ENCODE measurements at regions not wholly inside any gene's neighbourhood (a gene's known extent, or its start where the extent isn't known, plus 50 kb on each side); places are given as distances from the start of the nearest gene placed in this dataset.

DNA sequence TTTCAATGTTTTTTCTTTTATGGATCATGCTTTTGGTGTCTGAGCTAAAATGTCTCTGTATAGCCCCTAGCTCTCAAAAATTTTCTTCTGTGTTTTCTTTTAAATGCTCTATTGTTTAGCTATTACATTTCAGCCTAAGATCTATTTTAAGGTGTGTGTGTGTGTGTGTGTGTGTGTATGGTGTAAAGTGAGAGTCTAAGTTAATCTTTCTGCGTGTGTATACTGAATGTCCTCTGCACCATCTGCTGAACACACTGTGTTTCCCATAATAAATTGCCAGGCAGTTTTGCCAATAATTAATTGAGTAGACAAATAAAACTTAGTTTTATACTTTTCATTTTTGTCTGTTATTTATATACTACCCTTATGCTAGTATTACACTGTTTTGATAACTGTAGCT lies 2096.3 kb upstream of the C9orf72 start:
- TF ChIP-seq RAD21 (IDR thresholded peaks at IDR 0.05; ENCODE audit: low read length) (no peak), CTCF (conservative IDR thresholded peaks at IDR 0.05; ENCODE audit: low read depth, low read length) (no peak), SMC3 (IDR thresholded peaks at IDR 0.05; ENCODE audit: low read depth, low read length) (no peak), MXI1 (IDR thresholded peaks at IDR 0.05; ENCODE audit: borderline replicate concordance, low read depth, low read length) (no peak), ELK1 (IDR thresholded peaks at IDR 0.05; ENCODE audit: borderline replicate concordance, low read depth, low read length) (no peak)
